ENCODE measurements at regions not wholly inside any gene's neighbourhood (a gene's known extent, or its start where the extent isn't known, plus 50 kb on each side); places are given as distances from the start of the nearest gene placed in this dataset.

GRCh38 chr2:132366421-132367180, 50.0 kb upstream of the GPR39 start:
- TF ChIP-seq CREB5 (CRISPR knock-in tag; IDR thresholded peaks at IDR 0.05) (no peak), MYNN (IDR thresholded peaks at IDR 0.05) (no peak), MYNN (CRISPR knock-in tag; IDR thresholded peaks at IDR 0.05) (no peak), EWSR1 (IDR thresholded peaks at IDR 0.05; ENCODE audit: borderline replicate concordance, low read depth, partially characterized antibody) (no peak)
- TF ChIP-seq, protein P1, sequence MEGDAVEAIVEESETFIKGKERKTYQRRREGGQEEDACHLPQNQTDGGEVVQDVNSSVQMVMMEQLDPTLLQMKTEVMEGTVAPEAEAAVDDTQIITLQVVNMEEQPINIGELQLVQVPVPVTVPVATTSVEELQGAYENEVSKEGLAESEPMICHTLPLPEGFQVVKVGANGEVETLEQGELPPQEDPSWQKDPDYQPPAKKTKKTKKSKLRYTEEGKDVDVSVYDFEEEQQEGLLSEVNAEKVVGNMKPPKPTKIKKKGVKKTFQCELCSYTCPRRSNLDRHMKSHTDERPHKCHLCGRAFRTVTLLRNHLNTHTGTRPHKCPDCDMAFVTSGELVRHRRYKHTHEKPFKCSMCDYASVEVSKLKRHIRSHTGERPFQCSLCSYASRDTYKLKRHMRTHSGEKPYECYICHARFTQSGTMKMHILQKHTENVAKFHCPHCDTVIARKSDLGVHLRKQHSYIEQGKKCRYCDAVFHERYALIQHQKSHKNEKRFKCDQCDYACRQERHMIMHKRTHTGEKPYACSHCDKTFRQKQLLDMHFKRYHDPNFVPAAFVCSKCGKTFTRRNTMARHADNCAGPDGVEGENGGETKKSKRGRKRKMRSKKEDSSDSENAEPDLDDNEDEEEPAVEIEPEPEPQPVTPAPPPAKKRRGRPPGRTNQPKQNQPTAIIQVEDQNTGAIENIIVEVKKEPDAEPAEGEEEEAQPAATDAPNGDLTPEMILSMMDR (IDR thresholded peaks at IDR 0.05 in 2 of 3, conservative IDR thresholded peaks at IDR 0.05 in 1 of 3; ENCODE audit: insufficient read depth in 2 of 3, low read depth in 1 of 3, low read length in 3 of 3): no peak
- TF ChIP-seq, protein P2, sequence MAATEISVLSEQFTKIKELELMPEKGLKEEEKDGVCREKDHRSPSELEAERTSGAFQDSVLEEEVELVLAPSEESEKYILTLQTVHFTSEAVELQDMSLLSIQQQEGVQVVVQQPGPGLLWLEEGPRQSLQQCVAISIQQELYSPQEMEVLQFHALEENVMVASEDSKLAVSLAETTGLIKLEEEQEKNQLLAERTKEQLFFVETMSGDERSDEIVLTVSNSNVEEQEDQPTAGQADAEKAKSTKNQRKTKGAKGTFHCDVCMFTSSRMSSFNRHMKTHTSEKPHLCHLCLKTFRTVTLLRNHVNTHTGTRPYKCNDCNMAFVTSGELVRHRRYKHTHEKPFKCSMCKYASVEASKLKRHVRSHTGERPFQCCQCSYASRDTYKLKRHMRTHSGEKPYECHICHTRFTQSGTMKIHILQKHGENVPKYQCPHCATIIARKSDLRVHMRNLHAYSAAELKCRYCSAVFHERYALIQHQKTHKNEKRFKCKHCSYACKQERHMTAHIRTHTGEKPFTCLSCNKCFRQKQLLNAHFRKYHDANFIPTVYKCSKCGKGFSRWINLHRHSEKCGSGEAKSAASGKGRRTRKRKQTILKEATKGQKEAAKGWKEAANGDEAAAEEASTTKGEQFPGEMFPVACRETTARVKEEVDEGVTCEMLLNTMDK (IDR thresholded peaks at IDR 0.05; ENCODE audit: borderline replicate concordance, insufficient read depth, low read depth, low read length, poor library complexity, severe bottlenecking): no peak
